ENCODE measurements at regions not wholly inside any gene's neighbourhood (a gene's known extent, or its start where the extent isn't known, plus 50 kb on each side); places are given as distances from the start of the nearest gene placed in this dataset.

DNA sequence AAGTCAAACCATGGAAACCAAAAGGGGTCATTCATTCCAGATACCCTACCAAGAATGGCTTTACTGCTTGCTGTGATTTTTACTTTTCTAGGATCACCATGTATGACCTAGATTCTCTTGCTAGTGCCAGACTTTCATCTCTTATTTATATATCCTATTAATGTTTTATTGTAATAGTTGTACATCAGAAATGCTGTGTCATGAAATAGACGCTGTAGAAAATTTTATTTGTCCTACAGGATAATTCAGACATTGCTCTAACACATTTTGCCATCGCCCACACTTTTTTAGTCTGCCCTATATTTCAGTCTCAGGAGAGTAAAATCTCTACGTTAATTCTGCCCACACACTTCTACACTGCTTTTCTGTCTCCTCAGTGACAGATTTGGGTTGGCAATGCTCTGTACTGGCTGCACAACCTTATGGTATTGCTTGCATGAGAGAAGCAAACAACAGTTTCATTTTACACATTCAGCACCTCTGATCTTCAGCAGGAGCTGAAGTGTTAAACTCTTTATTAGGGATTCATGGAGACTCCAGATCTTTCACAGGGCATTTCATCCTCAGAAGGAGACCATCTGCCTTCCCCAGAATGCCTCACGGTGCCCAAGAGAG is 871.8 kb upstream of the CHAC2 start:
- TF ChIP-seq EZH2 (IDR thresholded peaks at IDR 0.05; ENCODE audit: insufficient read depth, poor library complexity, severe bottlenecking) (no peak), EZH2phosphoT487 (IDR thresholded peaks at IDR 0.05; ENCODE audit: insufficient read depth, low read depth) (no peak)

All from GM23248 (cell line).